ENCODE measurements at regions not wholly inside any gene's neighbourhood (a gene's known extent, or its start where the extent isn't known, plus 50 kb on each side); places are given as distances from the start of the nearest gene placed in this dataset.
A peak's percentile ranks its signal among the peaks of the same experiment; 100 is the strongest.

- H3K4me3 ChIP-seq (replicated peaks; ENCODE audit: low read depth, low read length): no peak overlapping the region
- TF ChIP-seq, protein P1, sequence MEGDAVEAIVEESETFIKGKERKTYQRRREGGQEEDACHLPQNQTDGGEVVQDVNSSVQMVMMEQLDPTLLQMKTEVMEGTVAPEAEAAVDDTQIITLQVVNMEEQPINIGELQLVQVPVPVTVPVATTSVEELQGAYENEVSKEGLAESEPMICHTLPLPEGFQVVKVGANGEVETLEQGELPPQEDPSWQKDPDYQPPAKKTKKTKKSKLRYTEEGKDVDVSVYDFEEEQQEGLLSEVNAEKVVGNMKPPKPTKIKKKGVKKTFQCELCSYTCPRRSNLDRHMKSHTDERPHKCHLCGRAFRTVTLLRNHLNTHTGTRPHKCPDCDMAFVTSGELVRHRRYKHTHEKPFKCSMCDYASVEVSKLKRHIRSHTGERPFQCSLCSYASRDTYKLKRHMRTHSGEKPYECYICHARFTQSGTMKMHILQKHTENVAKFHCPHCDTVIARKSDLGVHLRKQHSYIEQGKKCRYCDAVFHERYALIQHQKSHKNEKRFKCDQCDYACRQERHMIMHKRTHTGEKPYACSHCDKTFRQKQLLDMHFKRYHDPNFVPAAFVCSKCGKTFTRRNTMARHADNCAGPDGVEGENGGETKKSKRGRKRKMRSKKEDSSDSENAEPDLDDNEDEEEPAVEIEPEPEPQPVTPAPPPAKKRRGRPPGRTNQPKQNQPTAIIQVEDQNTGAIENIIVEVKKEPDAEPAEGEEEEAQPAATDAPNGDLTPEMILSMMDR (IDR thresholded peaks at IDR 0.05; ENCODE audit: low read depth, low read length, missing control alignments): peak; percentile 72
- peak; percentile 64 for DNase-seq (ENCODE audit: extremely low read depth, low read depth)
These were observed 406.6 kb upstream of the TNC start for GRCh38 chr9:115524453-115525059.

DNA sequence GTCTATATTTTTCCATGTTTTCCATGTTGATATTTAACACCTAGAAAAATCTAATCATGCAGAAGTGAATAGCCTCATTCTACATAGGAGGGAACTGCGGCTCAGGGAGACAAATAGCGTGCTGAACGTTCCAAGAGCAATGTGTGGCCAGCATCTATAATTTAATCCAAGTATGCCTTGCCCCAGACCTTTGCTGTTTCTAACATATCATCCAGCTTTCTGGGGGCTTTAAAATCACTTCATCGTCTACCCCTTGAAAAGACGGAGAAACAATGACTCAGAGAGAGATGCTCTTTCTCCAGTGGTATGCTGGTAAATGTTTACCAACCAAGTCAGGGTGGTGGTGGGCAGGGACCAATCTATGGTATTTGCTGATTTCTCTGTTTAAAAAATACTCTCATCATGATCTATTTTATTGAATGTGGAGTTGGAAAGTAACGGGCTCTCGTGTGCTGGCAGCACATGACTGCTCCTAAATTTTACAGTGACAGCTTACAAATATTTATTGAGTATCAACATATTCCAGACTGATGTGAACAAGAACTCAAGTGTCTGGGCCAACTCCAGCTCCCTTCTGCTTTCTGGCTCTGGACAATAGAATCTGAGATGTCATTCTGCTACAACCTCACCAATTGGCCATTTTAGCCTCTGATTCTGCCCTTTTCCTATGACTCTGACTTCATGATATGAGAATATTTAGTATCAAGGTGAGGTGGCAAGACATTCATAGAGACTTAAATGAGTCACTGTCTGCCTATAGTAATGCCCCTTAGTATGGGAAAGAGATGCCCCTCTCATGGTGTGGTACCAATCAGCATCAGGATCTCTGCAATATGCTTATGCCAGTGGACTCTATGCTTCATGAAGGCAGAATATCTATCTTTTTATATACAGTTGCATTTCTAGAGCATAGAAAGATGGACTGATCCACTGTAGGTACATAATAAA, 407.4 kb upstream of the TNC start:
- no peak for DNase-seq (ENCODE audit: extremely low read depth, low read depth)
- H3K4me3 ChIP-seq (replicated peaks; ENCODE audit: low read depth, low read length): no peak overlapping the region
- TF ChIP-seq, protein P1 (IDR thresholded peaks at IDR 0.05; ENCODE audit: low read depth, low read length, missing control alignments): no peak

DNA sequence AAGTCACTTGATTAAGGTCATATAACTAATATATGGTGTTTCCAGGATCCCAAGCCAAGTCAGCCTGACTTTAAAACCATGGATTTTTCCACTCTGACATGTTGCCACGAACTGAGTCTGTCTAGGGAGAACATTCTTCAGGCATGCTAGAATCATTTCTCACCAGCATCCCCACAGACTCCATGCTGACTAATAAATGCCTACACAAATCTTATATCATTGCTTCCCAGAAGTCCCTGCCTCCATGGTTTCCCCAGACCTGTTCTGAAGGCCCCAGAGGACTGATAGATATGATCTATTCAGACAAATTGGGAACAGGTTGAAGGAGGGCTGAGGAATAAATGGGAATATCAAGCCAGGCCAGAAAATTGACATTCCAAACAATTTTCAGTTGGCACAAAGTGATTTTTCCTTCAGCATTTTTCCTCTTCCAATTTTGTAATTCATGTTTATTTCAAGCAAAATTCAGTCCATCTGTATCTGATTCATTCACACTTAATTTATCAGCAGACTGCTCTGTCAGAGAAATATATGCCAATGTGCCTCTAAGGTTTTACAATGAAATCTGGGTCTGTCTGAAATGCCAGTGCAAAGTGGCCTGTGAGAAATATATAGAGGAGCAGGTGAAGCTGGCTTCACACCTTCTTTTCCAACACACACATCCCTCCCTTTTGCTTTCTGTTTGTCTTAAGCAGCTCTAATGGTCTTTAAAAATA, 413.6 kb upstream of the TNC start:
- TF ChIP-seq, protein P1 (IDR thresholded peaks at IDR 0.05; ENCODE audit: low read depth, low read length, missing control alignments): no peak
- DNase-seq (ENCODE audit: extremely low read depth, low read depth): no peak
- no peak overlapping the region for H3K4me3 ChIP-seq (replicated peaks; ENCODE audit: low read depth, low read length)

GRCh38 chr9:115533511-115533910, 415.6 kb upstream of the TNC start:
- TF ChIP-seq, protein P1 (IDR thresholded peaks at IDR 0.05; ENCODE audit: low read depth, low read length, missing control alignments): no peak
- DNase-seq (ENCODE audit: extremely low read depth, low read depth): no peak

GRCh38 chr9:115540091-115540490, 422.1 kb upstream of the TNC start:
- DNase-seq (ENCODE audit: extremely low read depth, low read depth): no peak
- no peak overlapping the region for H3K4me3 ChIP-seq (replicated peaks; ENCODE audit: low read depth, low read length)
- TF ChIP-seq, protein P1 (IDR thresholded peaks at IDR 0.05; ENCODE audit: low read depth, low read length, missing control alignments): no peak

More at GRCh38 chr9:115533511-115533910, 415.6 kb upstream of the TNC start:
- no peak overlapping the region for H3K4me3 ChIP-seq (replicated peaks; ENCODE audit: low read depth, low read length)

DNA sequence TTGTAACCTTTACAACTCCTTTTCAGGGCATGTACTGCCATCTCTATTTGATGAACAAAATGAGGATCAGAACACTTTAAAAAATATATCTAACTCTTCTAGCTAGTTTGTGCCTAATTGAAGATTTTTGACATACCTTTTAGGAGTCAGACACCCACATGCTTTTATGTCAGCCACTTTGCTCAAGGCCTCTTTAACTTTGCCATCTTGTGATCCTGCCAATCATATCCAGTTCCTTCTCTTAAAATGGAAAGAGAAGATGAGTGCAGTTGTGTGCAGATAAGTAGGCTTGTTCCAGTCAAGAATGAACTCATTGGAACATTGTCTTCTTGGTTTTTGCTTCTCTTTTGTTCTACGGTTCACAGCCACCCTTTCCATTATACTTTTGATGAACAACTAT, 425.6 kb upstream of the TNC start:
- TF ChIP-seq, protein P1 (IDR thresholded peaks at IDR 0.05; ENCODE audit: low read depth, low read length, missing control alignments): no peak
- no peak overlapping the region for H3K4me3 ChIP-seq (replicated peaks; ENCODE audit: low read depth, low read length)
- no peak for DNase-seq (ENCODE audit: extremely low read depth, low read depth)

Data from HFF-Myc (cell line).